Neural progenitor cell (in vitro differentiated cells): ENCODE measurements at regions not wholly inside any gene's neighbourhood (a gene's known extent, or its start where the extent isn't known, plus 50 kb on each side); places are given as distances from the start of the nearest gene placed in this dataset.

Experiments
- EZH2 ChIP-seq: fragments of 200-600 bp; sonication (generic); IDR thresholded peaks from 2 replicates; pipeline ENCODE4 v1.6.1; 2017; ENCODE audit warnings: antibody characterized with exemption, mild to moderate bottlenecking, moderate library complexity
- EZH2phosphoT487 ChIP-seq: fragments of 200-600 bp; sonication (generic); IDR thresholded peaks from 2 replicates; pipeline ENCODE4 v1.6.1; 2017; ENCODE audit warnings: antibody characterized with exemption
- TF ChIP-seq, protein P1 (sequence below): fragments of 200-600 bp; sonication (generic); IDR thresholded peaks from 2 replicates; pipeline ENCODE4 v1.5.1; 2017; ENCODE audit warnings: antibody characterized with exemption, mild to moderate bottlenecking

DNA sequence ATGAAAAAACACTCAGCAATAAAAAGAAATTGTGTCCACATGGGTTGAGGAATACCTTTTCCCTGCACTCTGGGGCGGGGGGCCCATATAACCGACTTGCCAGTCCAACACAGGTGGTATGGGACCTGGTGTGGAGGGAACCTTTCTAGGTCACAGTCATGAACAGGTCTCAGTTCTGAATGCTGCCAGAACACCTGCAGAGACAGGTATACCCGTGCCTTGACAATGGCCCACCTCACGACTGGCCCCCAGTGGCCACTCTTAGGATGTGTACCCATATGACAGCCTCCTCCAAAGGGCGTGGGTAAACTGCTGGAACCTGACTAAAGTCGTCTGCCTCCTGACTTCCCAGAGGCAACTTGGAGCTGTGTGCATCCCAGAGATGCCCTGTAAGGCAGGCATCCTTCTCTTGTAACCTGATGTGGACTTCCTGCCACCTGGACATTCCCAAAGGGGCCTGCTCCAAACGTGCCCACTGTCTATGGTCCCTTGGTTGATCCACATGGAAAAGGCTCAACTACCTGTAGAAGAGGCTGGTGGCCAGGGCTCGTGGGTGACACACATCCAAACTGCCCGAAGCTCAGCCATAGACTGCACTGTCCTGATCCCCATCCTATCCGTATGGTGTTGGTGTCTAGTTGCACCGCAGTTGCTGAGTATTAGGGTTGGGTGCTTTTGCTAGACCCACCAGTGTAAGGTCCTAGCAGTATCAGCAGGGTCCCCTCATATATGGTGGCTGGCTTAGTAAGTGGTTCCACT is 859.3 kb downstream of the BRD1 start:
- TF ChIP-seq, protein P1, sequence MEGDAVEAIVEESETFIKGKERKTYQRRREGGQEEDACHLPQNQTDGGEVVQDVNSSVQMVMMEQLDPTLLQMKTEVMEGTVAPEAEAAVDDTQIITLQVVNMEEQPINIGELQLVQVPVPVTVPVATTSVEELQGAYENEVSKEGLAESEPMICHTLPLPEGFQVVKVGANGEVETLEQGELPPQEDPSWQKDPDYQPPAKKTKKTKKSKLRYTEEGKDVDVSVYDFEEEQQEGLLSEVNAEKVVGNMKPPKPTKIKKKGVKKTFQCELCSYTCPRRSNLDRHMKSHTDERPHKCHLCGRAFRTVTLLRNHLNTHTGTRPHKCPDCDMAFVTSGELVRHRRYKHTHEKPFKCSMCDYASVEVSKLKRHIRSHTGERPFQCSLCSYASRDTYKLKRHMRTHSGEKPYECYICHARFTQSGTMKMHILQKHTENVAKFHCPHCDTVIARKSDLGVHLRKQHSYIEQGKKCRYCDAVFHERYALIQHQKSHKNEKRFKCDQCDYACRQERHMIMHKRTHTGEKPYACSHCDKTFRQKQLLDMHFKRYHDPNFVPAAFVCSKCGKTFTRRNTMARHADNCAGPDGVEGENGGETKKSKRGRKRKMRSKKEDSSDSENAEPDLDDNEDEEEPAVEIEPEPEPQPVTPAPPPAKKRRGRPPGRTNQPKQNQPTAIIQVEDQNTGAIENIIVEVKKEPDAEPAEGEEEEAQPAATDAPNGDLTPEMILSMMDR: peak; percentile 61
- TF ChIP-seq EZH2 (no peak), EZH2phosphoT487 (no peak)
